SH-SY5Y (cell line): ENCODE measurements at regions not wholly inside any gene's neighbourhood (a gene's known extent, or its start where the extent isn't known, plus 50 kb on each side); places are given as distances from the start of the nearest gene placed in this dataset.

Experiments used
- GATA2 ChIP-seq: IDR thresholded peaks from 2 replicates; pipeline ENCODE4 v1.6.1; 2011; ENCODE audit warnings: mild to moderate bottlenecking, low read depth, low read length
- GATA3 ChIP-seq: IDR thresholded peaks from 2 replicates; pipeline ENCODE4 v1.6.1; 2011; ENCODE audit warnings: low read depth, mild to moderate bottlenecking, low read length, moderate library complexity

- no peak for TF ChIP-seq GATA2
- TF ChIP-seq GATA3 = no peak
These were observed 110.1 kb downstream of the KCTD15 start for GRCh38 chr19:33906578-33907335.
